Activated CD4-positive, alpha-beta T cell treated with anti-CD3 and anti-CD28 coated beads, Interleukin-2, Interleukin-6, amounts not matched to agents 100 ng/mL and 50 ng/mL, durations not matched to agents 16 hours and 8 hours (primary cell): ENCODE measurements at regions not wholly inside any gene's neighbourhood (a gene's known extent, or its start where the extent isn't known, plus 50 kb on each side); places are given as distances from the start of the nearest gene placed in this dataset.

Source experiments
- DNase-seq: peaks from one replicate; pipeline ENCODE4 v3.0.0-alpha.2; 2020

- DNase-seq, result no peak
Observed at GRCh38 chr10:4687397-4687796, 138.6 kb upstream of the AKR1E2 start.

- no peak for DNase-seq
Observed at GRCh38 chr10:4686644-4686996, 139.4 kb upstream of the AKR1E2 start.

GRCh38 chr10:4685904-4686643 is 139.9 kb upstream of the AKR1E2 start:
- no peak for DNase-seq

- DNase-seq, result no peak
Observed at GRCh38 chr10:4685491-4685890, 140.5 kb upstream of the AKR1E2 start.

- no peak for DNase-seq
Observed at GRCh38 chr10:4684434-4684833, 141.6 kb upstream of the AKR1E2 start.

- DNase-seq, result no peak
Observed at GRCh38 chr10:4683838-4684237, 142.2 kb upstream of the AKR1E2 start.

- no peak for DNase-seq
Observed at GRCh38 chr10:4683137-4683536, 142.9 kb upstream of the AKR1E2 start.

- DNase-seq, result no peak
Observed at GRCh38 chr10:4678951-4679671, 146.9 kb upstream of the AKR1E2 start.

- DNase-seq, result no peak
Observed at GRCh38 chr10:4678023-4678950, 147.7 kb upstream of the AKR1E2 start.

GRCh38 chr10:4677296-4678021 is 148.5 kb upstream of the AKR1E2 start:
- no peak for DNase-seq

GRCh38 chr10:4676566-4676965 is 149.4 kb upstream of the AKR1E2 start:
- no peak for DNase-seq

- no peak for DNase-seq
Observed at GRCh38 chr10:4675808-4676207, 150.2 kb upstream of the AKR1E2 start.

- DNase-seq, result no peak
Observed at GRCh38 chr10:4673279-4674040, 152.5 kb upstream of the AKR1E2 start.

- no peak for DNase-seq
Observed at GRCh38 chr10:4672201-4672600, 153.8 kb upstream of the AKR1E2 start.

- no peak for DNase-seq
Observed at GRCh38 chr10:4671451-4672145, 154.4 kb upstream of the AKR1E2 start.

- DNase-seq, result no peak
Observed at GRCh38 chr10:4670737-4671136, 155.3 kb upstream of the AKR1E2 start.

GRCh38 chr10:4669585-4669984 is 156.4 kb upstream of the AKR1E2 start:
- no peak for DNase-seq

GRCh38 chr10:4663162-4663992 is 162.6 kb upstream of the AKR1E2 start:
- DNase-seq, result peak; percentile 51

- DNase-seq, result no peak
Observed at GRCh38 chr10:4662576-4663161, 163.3 kb upstream of the AKR1E2 start.
